Ovary (tissue), 7 donors: ENCODE measurements at regions not wholly inside any gene's neighbourhood (a gene's known extent, or its start where the extent isn't known, plus 50 kb on each side); places are given as distances from the start of the nearest gene placed in this dataset.
A peak's percentile ranks its signal among the peaks of the same experiment; 100 is the strongest.

Source experiments
- DNase-seq, 5 donors: peaks; one replicate each; pipeline ENCODE4 v3.0.0-alpha.2; 2019 to 2020
- H3K27ac ChIP-seq, 2 donors: fragments of 200-600 bp; one replicate each; pipeline versions ENCODE4 v1.5.1 to v1.8.0; 2019 to 2022
- H3K27me3 ChIP-seq: fragments of 200-600 bp; one replicate; pipeline ENCODE4 v1.8.0; 2022
- H3K36me3 ChIP-seq: fragments of 200-600 bp; sonication (generic); one replicate; pipeline ENCODE4 v1.5.1; 2019
- H3K4me1 ChIP-seq: one replicate; pipeline ENCODE4 v1.8.1; 2013; ENCODE audit warnings: mild to moderate bottlenecking, moderate library complexity; ENCODE audit not compliant: insufficient read depth
- H3K4me3 ChIP-seq: fragments of 200-600 bp; sonication (generic); one replicate; pipeline ENCODE4 v1.5.1; 2017
- H3K9me3 ChIP-seq, 2 donors: fragments of 200-600 bp in 1 of 2; sonication (generic) in 1 of 2; one replicate each; pipeline versions ENCODE4 v1.5.1 to v1.8.1; 2013 to 2019; ENCODE audit warnings: mild to moderate bottlenecking in 1 of 2, moderate library complexity in 1 of 2
- CTCF ChIP-seq, 3 donors: fragments of 450-650 bp in 2 of 3; fragments of 200-600 bp in 1 of 3; IDR thresholded peaks; one replicate each; pipeline versions ENCODE4 v1.5.1 to v1.8.0; 2016 to 2022; ENCODE audit warnings: antibody characterized with exemption in 3 of 3, mild to moderate bottlenecking in 1 of 3
- EP300 ChIP-seq: sonication (generic); formaldehyde crosslinking; IDR thresholded peaks from one replicate; pipeline ENCODE4 v1.6.1; 2017; ENCODE audit warnings: antibody characterized with exemption
- POLR2A ChIP-seq: fragments of 450-650 bp; IDR thresholded peaks from one replicate; pipeline ENCODE4 v1.6.1; 2017; ENCODE audit warnings: antibody characterized with exemption, mild to moderate bottlenecking, moderate library complexity
- WGBS, 3 donors: extraction: QIAGEN DNeasy Blood & Tissue Kit in 1 of 3; methylation state at CpG; one replicate each; pipeline versions ENCODE4 v1.1.5 to v1.1.7; 2013 to 2017; 5-methylcytosine and 5-hydroxymethylcytosine counted together
- intact Hi-C, 4 donors: fragments of 100-400 bp; cut with DNase I; formaldehyde crosslinking; loops; one replicate each; pipeline versions ENCODE4 v1.11.0 to v1.15.1; 2022 to 2023
- donor health status: DM: no; HTN: no; CAD: no; lungs with moderate emphysema.
- donor health status: DM: no; HTN: no; CAD: no.
- donor health status: Bipolar disorder and iron deficiency.
- donor health status: DM: no; HTN: no; CAD: no.
- donor health status: DM: yes; HTN: yes; CAD: no.

- no peaks in the 10 kb centered on the region for H3K36me3 ChIP-seq
- H3K9me3 ChIP-seq: no peaks in the 10 kb centered on the region
- no peak overlapping the region for H3K4me3 ChIP-seq
- no peaks in the 10 kb centered on the region for H3K27me3 ChIP-seq
- no peak for DNase-seq
- WGBS, 3 donors: 92 to 98% (median 95%) methylated on average over 4 of the region's 4 CpGs
- H3K4me1 ChIP-seq: no peaks in the 10 kb centered on the region
- TF ChIP-seq POLR2A: no peak
- H3K27ac ChIP-seq: no peak overlapping the region
- intact Hi-C loops: no loop called here
These were observed 112.6 kb upstream of the ZNF608 start for GRCh38 chr5:124859027-124859426.

GRCh38 chr5:124859556-124860290 is 113.3 kb upstream of the ZNF608 start:
- H3K4me1 ChIP-seq: no peaks in the 10 kb centered on the region
- no peak overlapping the region for H3K27ac ChIP-seq
- H3K9me3 ChIP-seq: no peaks in the 10 kb centered on the region
- no peak overlapping the region for H3K4me3 ChIP-seq
- no peak for DNase-seq
- no peak for TF ChIP-seq EP300
- TF ChIP-seq CTCF (IDR thresholded peaks at IDR 0.05): no peak
- no peak for TF ChIP-seq POLR2A
- no peaks in the 10 kb centered on the region for H3K36me3 ChIP-seq
- no peaks in the 10 kb centered on the region for H3K27me3 ChIP-seq
- WGBS, 3 donors: 81 to 93% (median 90%) methylated on average over 3 of the region's 3 CpGs
- intact Hi-C loops: no loop called here

- intact Hi-C loops: no loop called here
- Histone ChIP-seq H3K4me3 (no peak overlapping the region), H3K36me3 (no peaks in the 10 kb centered on the region)
These were observed 113.8 kb upstream of the ZNF608 start for GRCh38 chr5:124860291-124860655.

GRCh38 chr5:124865066-124865465 is 118.6 kb upstream of the ZNF608 start:
- Histone ChIP-seq H3K9me3 (no peaks in the 10 kb centered on the region), H3K27ac (no peak overlapping the region), H3K27me3 (no peaks in the 10 kb centered on the region), H3K36me3 (no peaks in the 10 kb centered on the region), H3K4me3 (no peak overlapping the region), H3K4me1 (no peaks in the 10 kb centered on the region)
- intact Hi-C loops: no loop called here
- DNase-seq: no peak
- 92% methylated on average over 3 of the region's 3 CpGs for WGBS, 3 donors
- no peak for TF ChIP-seq EP300
- no peak for TF ChIP-seq POLR2A
- TF ChIP-seq CTCF (IDR thresholded peaks at IDR 0.05): no peak

More at GRCh38 chr5:124860291-124860655, 113.8 kb upstream of the ZNF608 start:
- Histone ChIP-seq H3K9me3 (no peaks in the 10 kb centered on the region), H3K27me3 (no peaks in the 10 kb centered on the region), H3K4me1 (no peaks in the 10 kb centered on the region), H3K27ac (no peak overlapping the region)
- 84 to 91% (median 87%) methylated on average over 4 of the region's 4 CpGs for WGBS, 3 donors
- DNase-seq: no peak
- no peak for TF ChIP-seq EP300
- TF ChIP-seq CTCF (IDR thresholded peaks at IDR 0.05): no peak
- TF ChIP-seq POLR2A: no peak

- WGBS, 3 donors: 10 to 29% (median 17%) methylated on average over 4 of the region's 4 CpGs
- intact Hi-C loops: no loop called here
- TF ChIP-seq CTCF (IDR thresholded peaks at IDR 0.05): no peak
- TF ChIP-seq POLR2A: no peak
- no peaks in the 10 kb centered on the region for H3K9me3 ChIP-seq
- no peaks in the 10 kb centered on the region for H3K27me3 ChIP-seq
- H3K36me3 ChIP-seq: no peaks in the 10 kb centered on the region
- H3K27ac ChIP-seq: no peak overlapping the region
- no peaks in the 10 kb centered on the region for H3K4me1 ChIP-seq
- DNase-seq: no peak
- peak overlapping the region; percentile 5 for H3K4me3 ChIP-seq
These were observed 119.3 kb upstream of the ZNF608 start for GRCh38 chr5:124865603-124866354.
